ENCODE measurements at regions not wholly inside any gene's neighbourhood (a gene's known extent, or its start where the extent isn't known, plus 50 kb on each side); places are given as distances from the start of the nearest gene placed in this dataset.
"Not testable (repeated sequence)": the region's sequence is repeated elsewhere in the genome, so short reads cannot be mapped to it uniquely, and the experiment has no call there.

DNA sequence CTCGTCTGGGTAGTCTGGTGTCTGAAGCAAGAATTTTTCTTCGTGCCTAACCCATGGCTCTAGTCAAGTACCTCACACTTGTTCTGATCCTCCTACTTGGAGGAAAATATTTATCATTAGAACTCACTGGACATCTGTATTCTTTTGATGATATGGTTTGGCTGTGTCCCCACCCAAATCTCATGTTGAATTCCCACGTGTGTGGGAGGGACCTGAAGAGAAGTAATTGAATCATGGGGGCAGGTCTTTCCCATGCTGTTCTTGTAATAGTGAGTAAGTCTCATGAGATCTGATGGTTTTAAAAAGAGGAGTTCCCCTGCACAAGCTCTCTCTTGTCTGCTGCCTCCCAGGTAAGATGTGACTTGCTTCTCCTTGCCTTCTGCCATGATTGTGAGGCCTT lies 137.7 kb upstream of the TSC22D2 start:
- TF ChIP-seq CTCF, POLR2A (IDR thresholded peaks at IDR 0.05): not testable (repeated sequence)
